HG03103 (cell line): ENCODE measurements at regions not wholly inside any gene's neighbourhood (a gene's known extent, or its start where the extent isn't known, plus 50 kb on each side); places are given as distances from the start of the nearest gene placed in this dataset.

Experiments used
- ATAC-seq: cut with Tn5 transposase; IDR thresholded peaks from one replicate; pipeline ENCODE4 v1.9.1; 2021; ENCODE audit warnings: low read depth; ENCODE audit not compliant: unreplicated experiment

GRCh38 chr2:41729800-41730364, 317.9 kb upstream of the PKDCC start:
- ATAC-seq, result no peak

- ATAC-seq, result no peak
These were observed 312.8 kb upstream of the PKDCC start for GRCh38 chr2:41735006-41735405.

GRCh38 chr2:41735476-41735875, 312.3 kb upstream of the PKDCC start:
- ATAC-seq, result no peak

DNA sequence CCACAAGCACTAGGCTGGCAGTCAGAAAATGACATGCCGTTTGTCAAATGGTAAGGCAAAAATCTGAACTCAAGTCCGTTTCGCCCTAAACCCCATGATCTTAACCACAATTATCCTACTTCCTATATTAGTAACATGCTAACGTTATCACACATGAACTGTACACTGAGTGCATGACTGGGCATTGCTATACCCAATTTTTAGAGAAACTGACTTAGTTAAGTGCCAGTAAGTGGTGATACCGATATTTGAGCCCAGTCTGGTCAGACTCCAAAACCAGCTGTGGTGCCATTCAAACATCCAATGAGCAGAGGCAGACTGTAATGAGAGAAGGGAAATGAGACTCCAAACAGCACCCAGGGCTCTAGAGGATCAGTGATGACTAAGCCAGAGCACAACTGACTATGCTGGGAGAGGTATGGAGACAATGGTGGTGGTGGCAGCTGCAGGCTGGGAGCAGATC, 311.7 kb upstream of the PKDCC start:
- peak; percentile 97 for ATAC-seq

DNA sequence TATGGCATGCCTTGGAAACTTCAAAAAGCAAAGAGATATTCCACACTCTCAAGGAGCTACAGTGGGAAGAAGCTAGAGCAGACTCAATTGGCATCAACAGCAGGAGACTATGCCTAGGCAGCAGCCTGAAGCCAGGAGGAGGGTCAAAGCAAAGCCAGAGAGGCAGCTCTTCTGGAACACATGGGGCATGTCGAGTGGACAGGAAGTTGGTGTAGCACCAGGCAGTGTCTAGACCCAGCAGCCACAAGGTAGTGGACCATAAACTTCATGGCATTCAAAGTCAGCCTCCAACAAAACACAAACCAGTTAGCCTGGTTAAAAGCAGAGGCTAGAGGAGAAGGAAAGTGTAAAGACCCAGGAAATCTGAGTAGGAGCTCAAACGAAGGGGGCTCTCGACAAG, 311.2 kb upstream of the PKDCC start:
- peak; percentile 21 for ATAC-seq

- ATAC-seq, result no peak
These were observed 309.9 kb upstream of the PKDCC start for GRCh38 chr2:41737888-41738287.

DNA sequence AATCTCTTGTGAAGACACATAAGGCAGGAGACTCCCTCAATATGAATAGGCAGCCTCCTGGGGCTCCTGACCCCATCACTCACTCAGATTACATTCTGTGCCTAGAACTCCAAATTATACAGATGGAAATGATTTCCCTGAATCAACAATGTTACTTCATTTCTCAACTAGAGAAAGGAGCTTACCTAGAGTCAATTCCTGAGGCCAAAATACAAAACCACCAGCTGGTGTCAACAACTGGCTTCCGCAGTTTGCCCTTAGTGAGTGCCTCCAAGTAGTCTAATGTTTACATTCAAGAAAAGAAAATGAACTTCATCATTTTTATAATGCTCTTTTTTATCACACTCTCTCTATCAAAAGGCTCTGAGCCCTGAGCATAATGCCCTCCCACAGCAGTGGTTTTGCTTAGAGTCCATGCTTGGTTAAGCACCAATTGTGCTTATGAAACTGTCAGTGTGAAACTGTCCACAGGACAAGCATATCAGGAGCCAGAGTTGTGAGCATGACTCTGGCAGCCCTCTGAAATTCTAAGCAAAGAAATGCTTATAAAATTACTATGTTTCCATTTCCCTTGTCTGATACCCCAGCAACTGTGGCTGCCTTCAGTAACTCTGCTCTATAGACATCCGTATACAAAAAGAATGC, 305.7 kb upstream of the PKDCC start:
- ATAC-seq, result peak; percentile 100

DNA sequence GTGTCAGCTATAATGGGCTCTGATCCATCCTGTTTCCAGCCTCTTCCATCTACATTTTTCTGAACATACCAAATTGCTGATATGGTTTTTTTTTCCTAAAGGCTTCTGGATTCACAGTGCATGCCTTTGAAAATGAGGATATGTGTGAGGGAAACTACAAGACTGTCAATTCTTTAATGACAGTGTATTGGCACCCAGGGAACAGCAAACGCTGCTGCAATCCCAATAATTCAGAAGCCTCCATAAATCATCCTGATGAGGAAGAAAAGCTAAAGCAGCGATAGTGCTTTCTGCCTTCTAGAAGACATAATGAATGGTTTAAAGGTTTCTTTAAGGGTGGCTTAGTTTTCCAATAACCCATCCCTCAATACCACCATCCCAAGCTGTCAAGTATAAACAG, 304.5 kb upstream of the PKDCC start:
- ATAC-seq, result no peak

DNA sequence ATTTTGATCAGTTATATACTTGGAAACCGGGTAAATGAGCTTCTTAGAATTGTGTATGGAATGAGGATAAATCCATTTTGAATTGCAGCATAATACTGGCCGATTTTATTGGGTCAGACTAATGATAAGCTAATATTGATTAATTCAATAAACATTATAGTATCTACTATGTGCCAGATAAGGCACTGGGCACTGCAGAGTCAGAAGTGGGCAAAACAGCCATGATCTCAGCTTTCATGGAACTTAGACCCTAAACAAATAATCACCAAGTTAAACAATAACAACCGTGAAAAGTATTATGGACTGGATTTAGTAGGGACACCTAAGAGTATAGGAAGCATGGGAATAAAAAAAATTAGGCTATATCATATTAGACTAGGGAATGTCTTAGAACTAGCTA, 297.0 kb upstream of the PKDCC start:
- ATAC-seq, result no peak

DNA sequence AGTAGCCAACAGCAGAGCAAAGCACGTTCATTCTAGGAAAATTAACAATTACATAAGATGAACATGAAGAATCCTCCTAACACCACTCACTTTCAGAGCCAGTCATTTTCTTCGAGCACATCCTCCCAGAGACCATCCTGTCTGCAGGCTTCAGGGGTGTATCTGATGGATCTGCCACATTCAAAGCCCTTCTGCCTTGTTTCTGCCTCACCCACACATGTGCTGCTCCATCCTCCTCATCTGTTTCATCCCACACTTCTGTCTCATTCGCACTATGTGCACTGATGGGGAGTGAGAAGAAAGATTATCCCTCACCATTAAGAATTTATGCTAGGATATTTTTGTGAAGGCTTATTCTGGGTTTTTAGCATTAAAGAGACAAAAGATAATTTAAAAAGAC, 287.9 kb upstream of the PKDCC start:
- no peak for ATAC-seq

GRCh38 chr2:41763141-41763540, 284.7 kb upstream of the PKDCC start:
- no peak for ATAC-seq

- ATAC-seq, result no peak
These were observed 283.7 kb upstream of the PKDCC start for GRCh38 chr2:41764131-41764530.

DNA sequence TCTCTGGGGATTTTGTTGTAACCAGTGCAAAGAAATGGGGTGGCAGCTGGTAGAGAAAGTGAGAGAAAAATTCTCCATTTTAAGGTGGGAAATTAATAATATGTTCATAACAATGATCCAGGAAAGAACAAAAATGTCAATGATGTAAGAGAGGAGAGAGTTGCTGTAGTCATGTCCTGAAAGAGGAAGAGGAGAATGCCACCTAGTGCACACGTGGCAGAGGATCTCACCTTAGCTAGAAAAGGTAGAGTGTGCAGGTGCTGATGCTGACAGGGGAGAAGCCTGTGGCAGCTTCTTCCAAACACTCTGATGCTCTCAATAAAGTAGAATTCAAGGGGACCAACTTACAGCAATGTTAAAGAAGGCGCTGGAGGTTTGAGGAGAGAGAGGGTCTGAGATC, 282.9 kb upstream of the PKDCC start:
- no peak for ATAC-seq

DNA sequence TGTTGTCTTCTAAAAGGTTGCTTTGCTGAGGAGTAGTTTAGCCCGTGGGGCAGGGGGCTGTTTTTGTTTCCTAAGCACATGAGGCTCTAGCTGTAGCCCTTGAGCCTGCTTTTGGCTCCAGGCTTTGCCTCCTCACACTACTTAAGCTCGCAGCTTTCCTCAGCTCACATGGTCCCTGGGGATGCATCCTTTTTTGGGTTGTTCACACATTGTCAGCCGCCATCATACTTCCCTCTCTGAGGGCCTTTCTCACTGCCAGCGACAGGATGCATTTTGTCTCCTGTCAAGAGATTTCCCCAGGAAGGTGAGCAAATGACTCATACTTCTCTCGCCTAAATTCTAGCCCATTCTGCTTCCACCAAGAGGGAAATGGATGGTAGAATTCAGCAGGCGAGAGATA, 279.5 kb upstream of the PKDCC start:
- ATAC-seq, result no peak

GRCh38 chr2:41771710-41772109, 276.1 kb upstream of the PKDCC start:
- no peak for ATAC-seq

- ATAC-seq, result no peak
These were observed 275.1 kb upstream of the PKDCC start for GRCh38 chr2:41772697-41773096.

- no peak for ATAC-seq
These were observed 273.7 kb upstream of the PKDCC start for GRCh38 chr2:41774011-41774605.

DNA sequence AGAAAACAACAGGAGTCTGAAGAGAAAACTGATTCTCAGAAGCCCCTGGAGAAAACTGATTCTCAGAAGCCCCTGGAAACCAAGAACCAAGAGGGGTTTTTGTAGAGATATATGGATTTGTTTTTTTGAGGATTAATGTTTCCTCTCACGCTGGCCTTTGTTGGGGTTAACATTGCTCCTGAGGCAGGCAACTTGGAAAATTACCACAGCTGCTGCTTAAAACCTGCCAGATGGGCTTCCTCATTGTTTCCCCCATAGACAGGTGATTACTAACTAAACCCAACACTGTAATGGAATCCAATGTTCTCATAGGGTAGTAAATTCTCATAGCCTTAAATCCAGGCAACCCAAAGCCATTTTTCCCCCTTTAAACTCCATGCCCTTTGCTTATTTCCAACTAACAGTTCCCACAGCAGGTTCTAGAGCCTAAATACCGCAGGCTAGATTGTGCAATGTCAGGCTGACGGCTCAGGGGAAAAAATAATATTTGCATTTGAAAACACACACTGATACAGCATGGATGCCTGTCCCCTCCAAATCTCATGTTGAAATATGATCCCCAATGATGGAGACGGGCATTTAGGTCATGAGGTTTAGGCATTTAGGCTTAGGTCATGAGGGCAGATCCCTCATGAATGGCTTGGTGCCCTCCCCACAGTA, 272.3 kb upstream of the PKDCC start:
- no peak for ATAC-seq

GRCh38 chr2:41779888-41780287, 267.9 kb upstream of the PKDCC start:
- no peak for ATAC-seq

DNA sequence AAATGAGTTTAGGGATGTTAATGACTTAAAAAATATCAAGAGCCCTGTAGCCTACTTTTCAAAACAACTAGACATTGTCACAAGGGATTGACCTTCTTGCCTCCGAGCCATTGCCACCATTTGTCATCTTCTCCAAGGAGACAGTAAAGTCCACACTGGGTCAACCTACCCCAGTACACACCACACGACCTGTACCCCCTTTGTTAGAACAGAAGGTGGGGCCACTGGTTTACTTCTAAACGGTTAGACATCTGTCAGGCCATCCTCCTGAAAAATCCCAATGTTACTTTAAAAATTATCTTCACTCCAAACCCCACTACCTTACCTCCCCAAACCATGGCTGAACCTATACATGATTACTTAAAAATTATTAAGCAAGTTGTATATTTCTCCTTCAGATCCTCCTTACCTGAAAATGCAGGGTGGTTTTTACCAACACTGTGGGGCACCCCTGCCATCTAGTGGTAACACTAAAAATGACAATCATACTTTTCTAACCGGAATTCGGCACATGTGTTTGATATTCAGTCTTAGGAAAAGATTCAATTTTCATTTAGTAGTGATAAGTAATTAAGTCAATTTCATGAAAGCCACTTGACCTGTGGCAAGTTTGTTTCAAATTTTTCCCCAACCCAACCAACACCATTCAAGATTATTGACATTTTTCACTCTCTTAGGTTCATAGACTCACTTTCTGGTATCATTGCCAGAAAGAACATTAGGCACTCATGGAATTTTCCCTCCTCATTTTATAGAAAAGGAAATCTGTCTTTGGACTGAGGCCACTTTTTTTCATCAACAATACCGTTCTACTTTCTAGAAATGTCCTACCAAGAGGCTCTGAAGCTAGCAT, 265.3 kb upstream of the PKDCC start:
- no peak for ATAC-seq

- no peak for ATAC-seq
These were observed 263.3 kb upstream of the PKDCC start for GRCh38 chr2:41784496-41784895.
